ENCODE measurements at regions not wholly inside any gene's neighbourhood (a gene's known extent, or its start where the extent isn't known, plus 50 kb on each side); places are given as distances from the start of the nearest gene placed in this dataset.

DNA sequence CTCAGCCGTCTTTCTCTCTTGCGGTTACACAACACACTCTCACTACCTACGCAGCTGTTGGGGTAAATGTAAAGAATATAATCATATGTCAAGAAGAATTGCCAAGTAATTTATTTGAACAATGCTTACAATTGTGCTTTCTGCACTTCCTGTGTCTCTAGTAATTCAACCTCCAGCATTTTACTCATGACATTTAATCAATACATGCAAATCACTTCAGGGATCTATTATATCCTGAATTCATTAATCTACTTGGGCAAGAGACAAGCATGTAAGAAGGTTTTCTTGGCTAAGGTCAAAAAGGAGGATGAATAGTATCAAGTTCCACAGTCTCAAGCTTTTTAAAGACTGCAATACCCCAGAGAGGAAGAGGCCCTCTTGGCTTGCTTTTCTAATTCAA lies 562.9 kb upstream of the ADARB2 start:
- DNase-seq, result no peak
- intact Hi-C loops (cut with DNase I), result loop anchor here in 1 of 2 donors (5.0 kb wide), 1 partner anchor 72 kb away; no protein-coding TSS in a partner anchor
- no peak for ATAC-seq

DNA sequence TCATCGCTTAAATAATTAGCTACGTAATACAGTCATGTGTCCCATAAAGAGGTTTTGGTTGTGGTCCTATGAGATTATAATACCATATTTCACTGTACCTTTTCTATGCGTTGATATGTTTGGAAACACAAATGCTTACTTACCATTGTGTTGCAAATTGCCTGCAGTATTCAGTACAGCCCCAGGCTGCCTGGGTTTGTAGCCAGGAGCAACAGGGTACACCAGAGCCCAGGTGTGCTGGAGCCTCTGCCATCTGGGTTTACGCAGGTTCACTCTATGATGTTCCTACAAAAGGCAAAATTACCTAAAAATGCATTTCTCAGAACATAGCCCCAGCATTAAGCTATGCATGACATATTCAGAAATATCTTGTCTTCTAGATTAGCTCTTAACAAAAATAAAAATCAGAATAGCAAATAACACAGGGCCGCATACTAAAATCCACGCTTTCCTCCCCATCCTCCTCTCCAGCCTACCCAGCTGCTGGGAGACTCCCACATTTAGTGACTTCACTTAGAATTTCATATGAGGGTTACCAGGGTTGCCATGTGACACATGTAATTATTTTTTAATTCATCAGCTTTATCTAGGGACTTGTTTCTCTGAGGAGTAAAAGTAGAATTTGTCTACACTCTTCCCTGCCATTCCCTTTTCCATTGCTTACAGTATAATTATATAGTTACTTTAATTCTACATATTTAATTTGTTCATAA lies 559.0 kb upstream of the ADARB2 start:
- H3K27ac ChIP-seq, result no peak overlapping the region
- H3K27me3 ChIP-seq, result no peaks in the 10 kb centered on the region

More for the DNA sequence above, 562.9 kb upstream of the ADARB2 start:
- Histone ChIP-seq H3K27ac (no peak overlapping the region), H3K9me3 (peaks cover 0 to 4% of the 10 kb centered on the region in 2 donors), H3K4me1 (no peaks in the 10 kb centered on the region), H3K36me3 (no peaks in the 10 kb centered on the region), H3K4me3 (no peak overlapping the region), H3K27me3 (no peaks in the 10 kb centered on the region)
- TF ChIP-seq, protein P1, sequence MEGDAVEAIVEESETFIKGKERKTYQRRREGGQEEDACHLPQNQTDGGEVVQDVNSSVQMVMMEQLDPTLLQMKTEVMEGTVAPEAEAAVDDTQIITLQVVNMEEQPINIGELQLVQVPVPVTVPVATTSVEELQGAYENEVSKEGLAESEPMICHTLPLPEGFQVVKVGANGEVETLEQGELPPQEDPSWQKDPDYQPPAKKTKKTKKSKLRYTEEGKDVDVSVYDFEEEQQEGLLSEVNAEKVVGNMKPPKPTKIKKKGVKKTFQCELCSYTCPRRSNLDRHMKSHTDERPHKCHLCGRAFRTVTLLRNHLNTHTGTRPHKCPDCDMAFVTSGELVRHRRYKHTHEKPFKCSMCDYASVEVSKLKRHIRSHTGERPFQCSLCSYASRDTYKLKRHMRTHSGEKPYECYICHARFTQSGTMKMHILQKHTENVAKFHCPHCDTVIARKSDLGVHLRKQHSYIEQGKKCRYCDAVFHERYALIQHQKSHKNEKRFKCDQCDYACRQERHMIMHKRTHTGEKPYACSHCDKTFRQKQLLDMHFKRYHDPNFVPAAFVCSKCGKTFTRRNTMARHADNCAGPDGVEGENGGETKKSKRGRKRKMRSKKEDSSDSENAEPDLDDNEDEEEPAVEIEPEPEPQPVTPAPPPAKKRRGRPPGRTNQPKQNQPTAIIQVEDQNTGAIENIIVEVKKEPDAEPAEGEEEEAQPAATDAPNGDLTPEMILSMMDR (IDR thresholded peaks at IDR 0.05), result no peak

DNA sequence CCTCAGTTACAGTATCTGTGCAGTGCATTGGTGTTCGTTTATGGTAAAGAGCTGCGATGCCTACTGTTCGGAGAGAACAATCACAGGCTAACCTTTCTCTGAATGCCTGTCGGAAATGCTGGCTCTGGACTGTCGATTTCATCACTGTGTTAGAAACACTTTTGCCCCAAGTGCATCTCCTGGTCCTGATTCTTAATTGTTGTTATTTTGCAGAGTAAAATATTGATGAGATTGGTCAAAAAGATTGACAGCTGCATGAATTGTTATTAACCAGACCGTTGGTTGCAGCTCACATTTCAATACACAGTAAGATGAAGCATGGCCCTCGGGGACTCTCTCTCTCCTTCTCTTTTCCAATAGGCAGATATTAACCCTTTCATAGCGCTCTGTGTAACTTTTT lies 557.4 kb upstream of the ADARB2 start:
- no peaks in the 10 kb centered on the region for H3K36me3 ChIP-seq
- no peaks in the 10 kb centered on the region for H3K4me1 ChIP-seq
- H3K4me3 ChIP-seq, result no peak overlapping the region
- no peaks in the 10 kb centered on the region for H3K27me3 ChIP-seq
- TF ChIP-seq, protein P1 (IDR thresholded peaks at IDR 0.05), result no peak
- no peak overlapping the region for H3K27ac ChIP-seq
- no peaks in the 10 kb centered on the region for H3K9me3 ChIP-seq
- no peak for DNase-seq
- intact Hi-C loops (cut with DNase I), result no loop called here
- no peak for ATAC-seq

More for the DNA sequence above, 559.0 kb upstream of the ADARB2 start:
- intact Hi-C loops (cut with DNase I), result no loop called here
- ATAC-seq (no peak), DNase-seq (no peak)
- Histone ChIP-seq H3K4me3 (no peak overlapping the region), H3K36me3 (no peaks in the 10 kb centered on the region), H3K4me1 (no peaks in the 10 kb centered on the region), H3K9me3 (peaks cover 0 to under 1% of the 10 kb centered on the region in 2 donors)
- TF ChIP-seq, protein P1 (IDR thresholded peaks at IDR 0.05), result no peak

DNA sequence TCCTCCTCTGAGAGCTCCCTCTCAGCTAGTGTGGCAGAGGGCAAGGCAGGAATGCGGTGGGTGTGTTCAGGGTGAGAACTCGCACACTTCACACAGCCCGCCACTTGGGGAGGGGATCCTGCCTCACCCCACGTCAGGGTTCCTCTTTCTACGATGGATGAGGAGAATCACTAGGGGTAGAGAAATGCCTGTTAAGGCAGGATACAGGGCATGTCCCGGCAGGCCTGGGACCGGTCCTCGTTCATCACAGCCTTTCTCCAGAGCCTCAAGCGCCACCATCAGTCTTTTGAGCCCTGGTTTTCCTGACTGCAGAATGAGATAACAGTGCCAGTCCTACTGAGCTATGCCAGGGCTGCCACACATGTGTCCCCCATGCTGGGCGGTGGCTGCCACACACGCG lies 546.7 kb upstream of the ADARB2 start:
- DNase-seq, result no peak

DNA sequence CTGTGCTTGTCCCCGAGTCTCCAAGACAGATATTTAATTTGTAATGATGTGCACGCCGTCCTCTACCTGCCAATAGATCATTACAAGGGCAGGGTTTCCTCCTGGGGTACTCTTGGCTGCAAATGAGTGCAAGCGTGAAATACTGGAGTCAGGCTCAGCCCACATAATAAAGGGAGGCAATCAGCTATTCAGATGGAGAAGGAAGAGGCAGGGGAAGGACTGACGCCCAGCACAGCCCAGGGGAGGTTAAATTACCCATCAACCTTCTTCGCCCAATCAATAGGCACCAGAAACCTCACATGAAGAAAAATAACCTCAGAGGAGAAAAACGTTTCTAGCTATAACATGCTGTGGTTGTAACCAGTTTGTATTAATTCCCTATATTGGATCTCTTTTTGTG lies 544.9 kb upstream of the ADARB2 start:
- ATAC-seq (no peak), DNase-seq (no peak)
- no peaks in the 10 kb centered on the region for H3K27me3 ChIP-seq
- H3K36me3 ChIP-seq, result no peaks in the 10 kb centered on the region
- H3K9me3 ChIP-seq, result no peaks in the 10 kb centered on the region
- no peaks in the 10 kb centered on the region for H3K4me1 ChIP-seq
- H3K27ac ChIP-seq, result no peak overlapping the region
- no peak overlapping the region for H3K4me3 ChIP-seq
- intact Hi-C loops (cut with DNase I), result no loop called here
- TF ChIP-seq, protein P1 (IDR thresholded peaks at IDR 0.05), result no peak

More for the DNA sequence above, 546.7 kb upstream of the ADARB2 start:
- Histone ChIP-seq H3K4me3 (no peak overlapping the region), H3K36me3 (no peaks in the 10 kb centered on the region), H3K27me3 (no peaks in the 10 kb centered on the region), H3K4me1 (no peaks in the 10 kb centered on the region), H3K27ac (no peak overlapping the region), H3K9me3 (no peaks in the 10 kb centered on the region)
- TF ChIP-seq, protein P1 (IDR thresholded peaks at IDR 0.05), result no peak
- intact Hi-C loops (cut with DNase I), result no loop called here
- ATAC-seq, result no peak
